WTC11 (cell line): ENCODE measurements at regions not wholly inside any gene's neighbourhood (a gene's known extent, or its start where the extent isn't known, plus 50 kb on each side); places are given as distances from the start of the nearest gene placed in this dataset.

Source experiments
- ATAC-seq: fragments of 200-7000 bp; cut with Tn5 transposase; 2 replicates; pipeline ENCODE4 v1.10.0; 2021; ENCODE audit warnings: mild to moderate bottlenecking, moderate library complexity
- CTCF ChIA-PET: fragments of 300-600 bp; sonication (Branson Sonifier 250); formaldehyde crosslinking; loops from one replicate; lab custom pipeline; 2021; ENCODE audit warnings: antibody characterized with exemption; lab: Charles Lee
- POLR2A ChIA-PET: fragments of 350-600 bp; sonication (Branson Sonifier 250); formaldehyde crosslinking; loops from one replicate; lab custom pipeline; 2021; ENCODE audit warnings: antibody characterized with exemption; lab: Charles Lee
- DNase-seq: peaks from one replicate; pipeline ENCODE4 v3.0.0; 2021; ENCODE audit warnings: low spot score
- H3K27ac Mint-ChIP-seq: 2 replicates; pipeline ENCODE4 v1.8.0; 2021; ENCODE audit warnings: mixed read lengths
- H3K27me3 Mint-ChIP-seq: 2 replicates; pipeline ENCODE4 v1.8.0; 2021; ENCODE audit warnings: low read depth, mild to moderate bottlenecking, moderate library complexity, mixed read lengths
- H3K36me3 Mint-ChIP-seq: 2 replicates; pipeline ENCODE4 v1.8.0; 2021; ENCODE audit warnings: mixed read lengths
- H3K4me1 Mint-ChIP-seq: 2 replicates; pipeline ENCODE4 v1.8.0; 2022; ENCODE audit warnings: mixed read lengths
- H3K4me3 Mint-ChIP-seq: 2 replicates; pipeline ENCODE4 v1.8.0; 2021; ENCODE audit warnings: mild to moderate bottlenecking, moderate library complexity, mixed read lengths
- H3K9me3 Mint-ChIP-seq: 2 replicates; pipeline ENCODE4 v1.8.0; 2021; ENCODE audit warnings: mixed read lengths
- ARID4B ChIP-seq: sonication (generic); formaldehyde crosslinking; IDR thresholded peaks from 2 replicates; pipeline ENCODE4 v1.8.0; 2023; ENCODE audit warnings: missing genetic modification reagents, mild to moderate bottlenecking, borderline replicate concordance
- ATF1 ChIP-seq: sonication (generic); formaldehyde crosslinking; IDR thresholded peaks from 2 replicates; pipeline ENCODE4 v1.8.1; 2023; ENCODE audit warnings: mild to moderate bottlenecking, moderate library complexity, missing genetic modification reagents
- ATF2 ChIP-seq: sonication (generic); formaldehyde crosslinking; IDR thresholded peaks from 2 replicates; pipeline ENCODE4 v1.8.1; 2022; ENCODE audit warnings: low read depth, missing genetic modification reagents, borderline replicate concordance
- CREB1 ChIP-seq: sonication (generic); formaldehyde crosslinking; IDR thresholded peaks from 2 replicates; pipeline ENCODE4 v1.8.0; 2023; ENCODE audit warnings: mild to moderate bottlenecking, missing genetic modification reagents
- ESRRA ChIP-seq: sonication (generic); formaldehyde crosslinking; IDR thresholded peaks from 2 replicates; pipeline ENCODE4 v1.8.1; 2022; ENCODE audit warnings: mild to moderate bottlenecking, missing genetic modification reagents, borderline replicate concordance
- MYBL2 ChIP-seq: sonication (generic); formaldehyde crosslinking; IDR thresholded peaks from 2 replicates; pipeline ENCODE4 v1.8.1; 2023; ENCODE audit warnings: mild to moderate bottlenecking, moderate library complexity, missing genetic modification reagents
- NFE2L1 ChIP-seq: sonication (generic); formaldehyde crosslinking; IDR thresholded peaks from 2 replicates; pipeline ENCODE4 v1.8.1; 2023; ENCODE audit warnings: missing genetic modification reagents
- NR3C1 ChIP-seq: sonication (generic); formaldehyde crosslinking; conservative IDR thresholded peaks from 2 replicates; pipeline ENCODE4 v1.8.1; 2023; ENCODE audit warnings: low read depth, mild to moderate bottlenecking, missing genetic modification reagents
- STAT6 ChIP-seq: sonication (generic); formaldehyde crosslinking; conservative IDR thresholded peaks from 2 replicates; pipeline ENCODE4 v1.8.1; 2023; ENCODE audit warnings: mild to moderate bottlenecking, low read depth, missing genetic modification reagents, moderate library complexity
- ZNF263 ChIP-seq: sonication (generic); formaldehyde crosslinking; IDR thresholded peaks from 2 replicates; pipeline ENCODE4 v1.8.1; 2022; ENCODE audit warnings: low read depth, mild to moderate bottlenecking, moderate library complexity, missing genetic modification reagents
- ZNF532 ChIP-seq: fragments of 250-450 bp; sonication (Bioruptor Pico); IDR thresholded peaks from 2 replicates; pipeline ENCODE4 v1.9.0; 2021; ENCODE audit warnings: mild to moderate bottlenecking, borderline replicate concordance
- ZNF671 ChIP-seq: fragments of 250-450 bp; sonication (Bioruptor Pico); IDR thresholded peaks from 2 replicates; pipeline ENCODE4 v1.8.0; 2021; ENCODE audit warnings: mild to moderate bottlenecking

- H3K4me1 Mint-ChIP-seq = no peaks in the 10 kb centered on the region
- no peak overlapping the region for H3K27ac Mint-ChIP-seq
- no peaks in the 10 kb centered on the region for H3K27me3 Mint-ChIP-seq
- DNase-seq = no peak
- TF ChIP-seq MYBL2 (CRISPR knock-in tag) = no peak
- TF ChIP-seq CREB1 (CRISPR knock-in tag) = no peak
- TF ChIP-seq ESRRA = no peak
- TF ChIP-seq ARID4B (CRISPR knock-in tag) = no peak
- no peak for TF ChIP-seq NFE2L1 (CRISPR knock-in tag)
- TF ChIP-seq STAT6 = no peak
- TF ChIP-seq ZNF263 = no peak
- TF ChIP-seq ZNF532 = no peak
- no peak for TF ChIP-seq ATF1 (CRISPR knock-in tag)
- no peak for TF ChIP-seq ZNF671 (CRISPR knock-in tag)
- TF ChIP-seq NR3C1 (CRISPR knock-in tag) = no peak
- POLR2A ChIA-PET = no interaction called here
- peaks cover 6% of the 10 kb centered on the region; the same call in 1 of the 2 replicates for H3K9me3 Mint-ChIP-seq
- no peak for ATAC-seq
- CTCF ChIA-PET = no interaction called here
- H3K4me3 Mint-ChIP-seq = no peak overlapping the region
- 0 out of 2 replicates have a peak, but pooled peaks cover 3% of the 10 kb centered on the region for H3K36me3 Mint-ChIP-seq
Measured at GRCh38 chr5:103638979-103639378, 76.4 kb upstream of the NUDT12 start.

- H3K9me3 Mint-ChIP-seq = peaks cover 8% of the 10 kb centered on the region; the same call in 1 of the 2 replicates
- no peak for ATAC-seq
- no peak overlapping the region for H3K4me3 Mint-ChIP-seq
- CTCF ChIA-PET = no interaction called here
- TF ChIP-seq ATF2 (CRISPR knock-in tag) = no peak
- TF ChIP-seq, all 79 proteins: peak for 0
- Mint-ChIP-seq H3K27me3 (no peaks in the 10 kb centered on the region), H3K36me3 (no peaks in the 10 kb centered on the region), H3K4me1 (no peaks in the 10 kb centered on the region), H3K27ac (no peak overlapping the region)
- POLR2A ChIA-PET = no interaction called here
- no peak for DNase-seq
Measured at GRCh38 chr5:103624675-103625074, 62.1 kb upstream of the NUDT12 start.
